SK-N-SH treated with all-trans-retinoic acid at 6 μM for 48 hours (cell line): ENCODE measurements at regions not wholly inside any gene's neighbourhood (a gene's known extent, or its start where the extent isn't known, plus 50 kb on each side); places are given as distances from the start of the nearest gene placed in this dataset.

ENCODE experiments used
- ATAC-seq: fragments of 200-7000 bp; cut with Tn5 transposase; 3 replicates; pipeline ENCODE4 v1.9.1; 2020; ENCODE audit warnings: mild to moderate bottlenecking, moderate library complexity
- BACH2 ChIP-seq: fragments of 250-450 bp; sonication (Bioruptor Pico); IDR thresholded peaks from 2 replicates; pipeline ENCODE4 v1.9.0; 2021; ENCODE audit warnings: mild to moderate bottlenecking, borderline replicate concordance
- CSDC2 ChIP-seq: fragments of 250-450 bp; sonication (Bioruptor Pico); IDR thresholded peaks from 2 replicates; pipeline ENCODE4 v1.5.0; 2020; ENCODE audit warnings: mild to moderate bottlenecking, moderate library complexity
- CSRNP3 ChIP-seq: fragments of 250-450 bp; sonication (Bioruptor Pico); IDR thresholded peaks from 2 replicates; pipeline ENCODE4 v1.5.1; 2021; ENCODE audit warnings: mild to moderate bottlenecking, moderate library complexity
- ESRRG ChIP-seq: fragments of 250-450 bp; sonication (Bioruptor Pico); IDR thresholded peaks from 2 replicates; pipeline ENCODE4 v1.6.1; 2021; ENCODE audit warnings: mild to moderate bottlenecking
- GLIS3 ChIP-seq: fragments of 250-450 bp; sonication (Bioruptor Pico); IDR thresholded peaks from 2 replicates; pipeline ENCODE4 v1.5.0; 2020; ENCODE audit warnings: mild to moderate bottlenecking, moderate library complexity
- ISL1 ChIP-seq: fragments of 250-450 bp; sonication (Bioruptor Pico); IDR thresholded peaks from 2 replicates; pipeline ENCODE4 v2.1.2; 2022; ENCODE audit warnings: mild to moderate bottlenecking, moderate library complexity
- OSR1 ChIP-seq: fragments of 250-450 bp; sonication (Bioruptor Pico); IDR thresholded peaks from 2 replicates; pipeline ENCODE4 v1.8.0; 2022; ENCODE audit warnings: moderate library complexity, mild to moderate bottlenecking, inconsistent platforms
- RARB ChIP-seq: fragments of 250-450 bp; sonication (Bioruptor Pico); IDR thresholded peaks from 2 replicates; pipeline ENCODE4 v1.8.0; 2021; ENCODE audit warnings: mild to moderate bottlenecking, moderate library complexity
- SNAI2 ChIP-seq: fragments of 250-450 bp; sonication (Bioruptor Pico); IDR thresholded peaks from 2 replicates; pipeline ENCODE4 v1.5.0; 2020; ENCODE audit warnings: mild to moderate bottlenecking, moderate library complexity
- TCF4 ChIP-seq: fragments of 250-450 bp; sonication (Bioruptor Pico); IDR thresholded peaks from 2 replicates; pipeline ENCODE4 v1.8.0; 2021; ENCODE audit warnings: mild to moderate bottlenecking, moderate library complexity, borderline replicate concordance
- TOX ChIP-seq: fragments of 250-450 bp; sonication (Bioruptor Pico); IDR thresholded peaks from 2 replicates; pipeline ENCODE4 v1.8.0; 2021; ENCODE audit warnings: mild to moderate bottlenecking, moderate library complexity, borderline replicate concordance
- ZFP3 ChIP-seq: fragments of 250-450 bp; sonication (Bioruptor Pico); IDR thresholded peaks from 2 replicates; pipeline ENCODE4 v1.5.0; 2020; ENCODE audit warnings: mild to moderate bottlenecking, moderate library complexity
- ZFP30 ChIP-seq: fragments of 450-650 bp; formaldehyde crosslinking; IDR thresholded peaks from 2 replicates; pipeline ENCODE4 v1.5.0; 2022; ENCODE audit warnings: mild to moderate bottlenecking, moderate library complexity
- ZNF70 ChIP-seq: fragments of 450-650 bp; formaldehyde crosslinking; IDR thresholded peaks from 2 replicates; pipeline ENCODE4 v1.5.0; 2020; ENCODE audit warnings: mild to moderate bottlenecking, moderate library complexity
- ZNF8 ChIP-seq: fragments of 450-650 bp; formaldehyde crosslinking; IDR thresholded peaks from 2 replicates; pipeline ENCODE4 v1.5.0; 2020; ENCODE audit warnings: mild to moderate bottlenecking, moderate library complexity
- TF ChIP-seq, protein P1 (sequence below): fragments of 250-450 bp; sonication (Bioruptor Pico); IDR thresholded peaks from 2 replicates; pipeline ENCODE4 v1.5.0; 2020; ENCODE audit warnings: mild to moderate bottlenecking, moderate library complexity
- TF ChIP-seq, protein P2 (sequence below): fragments of 250-450 bp; sonication (Bioruptor Pico); IDR thresholded peaks from 2 replicates; pipeline ENCODE4 v1.5.1; 2020; ENCODE audit warnings: low read depth, mild to moderate bottlenecking, moderate library complexity
- TF ChIP-seq, protein P3 (sequence below): fragments of 250-450 bp; sonication (Bioruptor Pico); IDR thresholded peaks from 2 replicates; pipeline ENCODE4 v1.8.0; 2020; ENCODE audit warnings: mild to moderate bottlenecking, moderate library complexity, borderline replicate concordance
- TF ChIP-seq, protein P4 (sequence below): fragments of 250-450 bp; sonication (Bioruptor Pico); IDR thresholded peaks from 2 replicates; pipeline ENCODE4 v1.8.0; 2021; ENCODE audit warnings: low read depth, mild to moderate bottlenecking, moderate library complexity, borderline replicate concordance

GRCh38 chr20:59393142-59393541 lies 92.7 kb downstream of the EDN3 start:
- ATAC-seq: no peak
- TF ChIP-seq ESRRG (CRISPR knock-in tag) (no peak), TOX (CRISPR knock-in tag) (no peak), OSR1 (CRISPR knock-in tag) (no peak), ZNF8 (no peak), ZFP3 (CRISPR knock-in tag) (no peak), ZFP30 (CRISPR knock-in tag) (no peak), ISL1 (CRISPR knock-in tag) (no peak)
- TF ChIP-seq, protein P1, sequence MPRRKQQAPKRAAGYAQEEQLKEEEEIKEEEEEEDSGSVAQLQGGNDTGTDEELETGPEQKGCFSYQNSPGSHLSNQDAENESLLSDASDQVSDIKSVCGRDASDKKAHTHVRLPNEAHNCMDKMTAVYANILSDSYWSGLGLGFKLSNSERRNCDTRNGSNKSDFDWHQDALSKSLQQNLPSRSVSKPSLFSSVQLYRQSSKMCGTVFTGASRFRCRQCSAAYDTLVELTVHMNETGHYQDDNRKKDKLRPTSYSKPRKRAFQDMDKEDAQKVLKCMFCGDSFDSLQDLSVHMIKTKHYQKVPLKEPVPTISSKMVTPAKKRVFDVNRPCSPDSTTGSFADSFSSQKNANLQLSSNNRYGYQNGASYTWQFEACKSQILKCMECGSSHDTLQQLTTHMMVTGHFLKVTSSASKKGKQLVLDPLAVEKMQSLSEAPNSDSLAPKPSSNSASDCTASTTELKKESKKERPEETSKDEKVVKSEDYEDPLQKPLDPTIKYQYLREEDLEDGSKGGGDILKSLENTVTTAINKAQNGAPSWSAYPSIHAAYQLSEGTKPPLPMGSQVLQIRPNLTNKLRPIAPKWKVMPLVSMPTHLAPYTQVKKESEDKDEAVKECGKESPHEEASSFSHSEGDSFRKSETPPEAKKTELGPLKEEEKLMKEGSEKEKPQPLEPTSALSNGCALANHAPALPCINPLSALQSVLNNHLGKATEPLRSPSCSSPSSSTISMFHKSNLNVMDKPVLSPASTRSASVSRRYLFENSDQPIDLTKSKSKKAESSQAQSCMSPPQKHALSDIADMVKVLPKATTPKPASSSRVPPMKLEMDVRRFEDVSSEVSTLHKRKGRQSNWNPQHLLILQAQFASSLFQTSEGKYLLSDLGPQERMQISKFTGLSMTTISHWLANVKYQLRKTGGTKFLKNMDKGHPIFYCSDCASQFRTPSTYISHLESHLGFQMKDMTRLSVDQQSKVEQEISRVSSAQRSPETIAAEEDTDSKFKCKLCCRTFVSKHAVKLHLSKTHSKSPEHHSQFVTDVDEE (CRISPR knock-in tag): no peak
- TF ChIP-seq, protein P2, sequence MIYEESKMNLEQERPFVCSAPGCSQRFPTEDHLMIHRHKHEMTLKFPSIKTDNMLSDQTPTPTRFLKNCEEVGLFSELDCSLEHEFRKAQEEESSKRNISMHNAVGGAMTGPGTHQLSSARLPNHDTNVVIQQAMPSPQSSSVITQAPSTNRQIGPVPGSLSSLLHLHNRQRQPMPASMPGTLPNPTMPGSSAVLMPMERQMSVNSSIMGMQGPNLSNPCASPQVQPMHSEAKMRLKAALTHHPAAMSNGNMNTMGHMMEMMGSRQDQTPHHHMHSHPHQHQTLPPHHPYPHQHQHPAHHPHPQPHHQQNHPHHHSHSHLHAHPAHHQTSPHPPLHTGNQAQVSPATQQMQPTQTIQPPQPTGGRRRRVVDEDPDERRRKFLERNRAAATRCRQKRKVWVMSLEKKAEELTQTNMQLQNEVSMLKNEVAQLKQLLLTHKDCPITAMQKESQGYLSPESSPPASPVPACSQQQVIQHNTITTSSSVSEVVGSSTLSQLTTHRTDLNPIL (CRISPR knock-in tag): no peak

DNA sequence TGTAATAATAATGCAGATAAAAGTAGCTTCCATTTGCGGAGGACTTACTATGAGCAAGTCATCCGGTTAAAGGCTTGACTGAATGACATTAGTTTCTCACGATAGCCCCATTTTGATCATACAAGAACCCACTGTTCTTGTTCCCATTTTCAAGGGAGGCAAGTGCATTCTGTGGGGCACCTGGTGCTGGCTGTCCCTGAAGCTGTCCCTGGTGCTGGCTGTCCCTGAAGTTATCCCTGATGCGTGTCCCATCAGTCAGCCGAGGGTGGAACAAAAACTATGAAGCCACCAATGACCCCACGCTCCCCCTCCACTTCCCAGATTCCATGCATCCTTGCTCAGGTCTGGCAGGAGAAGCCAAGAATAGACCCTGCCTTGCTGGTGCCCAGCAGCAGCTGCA lies 95.3 kb downstream of the EDN3 start:
- TF ChIP-seq ISL1 (CRISPR knock-in tag): no peak
- TF ChIP-seq, protein P3, sequence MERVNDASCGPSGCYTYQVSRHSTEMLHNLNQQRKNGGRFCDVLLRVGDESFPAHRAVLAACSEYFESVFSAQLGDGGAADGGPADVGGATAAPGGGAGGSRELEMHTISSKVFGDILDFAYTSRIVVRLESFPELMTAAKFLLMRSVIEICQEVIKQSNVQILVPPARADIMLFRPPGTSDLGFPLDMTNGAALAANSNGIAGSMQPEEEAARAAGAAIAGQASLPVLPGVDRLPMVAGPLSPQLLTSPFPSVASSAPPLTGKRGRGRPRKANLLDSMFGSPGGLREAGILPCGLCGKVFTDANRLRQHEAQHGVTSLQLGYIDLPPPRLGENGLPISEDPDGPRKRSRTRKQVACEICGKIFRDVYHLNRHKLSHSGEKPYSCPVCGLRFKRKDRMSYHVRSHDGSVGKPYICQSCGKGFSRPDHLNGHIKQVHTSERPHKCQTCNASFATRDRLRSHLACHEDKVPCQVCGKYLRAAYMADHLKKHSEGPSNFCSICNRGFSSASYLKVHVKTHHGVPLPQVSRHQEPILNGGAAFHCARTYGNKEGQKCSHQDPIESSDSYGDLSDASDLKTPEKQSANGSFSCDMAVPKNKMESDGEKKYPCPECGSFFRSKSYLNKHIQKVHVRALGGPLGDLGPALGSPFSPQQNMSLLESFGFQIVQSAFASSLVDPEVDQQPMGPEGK (CRISPR knock-in tag): no peak
- no peak for TF ChIP-seq GLIS3
- no peak for TF ChIP-seq ZFP30 (CRISPR knock-in tag)
- no peak for TF ChIP-seq SNAI2 (CRISPR knock-in tag)
- no peak for TF ChIP-seq CSRNP3
- TF ChIP-seq BACH2 (CRISPR knock-in tag): no peak
- no peak for TF ChIP-seq ESRRG (CRISPR knock-in tag)
- TF ChIP-seq, protein P4, sequence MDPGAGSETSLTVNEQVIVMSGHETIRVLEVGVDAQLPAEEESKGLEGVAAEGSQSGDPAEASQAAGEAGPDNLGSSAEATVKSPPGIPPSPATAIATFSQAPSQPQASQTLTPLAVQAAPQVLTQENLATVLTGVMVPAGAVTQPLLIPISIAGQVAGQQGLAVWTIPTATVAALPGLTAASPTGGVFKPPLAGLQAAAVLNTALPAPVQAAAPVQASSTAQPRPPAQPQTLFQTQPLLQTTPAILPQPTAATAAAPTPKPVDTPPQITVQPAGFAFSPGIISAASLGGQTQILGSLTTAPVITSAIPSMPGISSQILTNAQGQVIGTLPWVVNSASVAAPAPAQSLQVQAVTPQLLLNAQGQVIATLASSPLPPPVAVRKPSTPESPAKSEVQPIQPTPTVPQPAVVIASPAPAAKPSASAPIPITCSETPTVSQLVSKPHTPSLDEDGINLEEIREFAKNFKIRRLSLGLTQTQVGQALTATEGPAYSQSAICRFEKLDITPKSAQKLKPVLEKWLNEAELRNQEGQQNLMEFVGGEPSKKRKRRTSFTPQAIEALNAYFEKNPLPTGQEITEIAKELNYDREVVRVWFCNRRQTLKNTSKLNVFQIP (CRISPR knock-in tag): no peak
- no peak for TF ChIP-seq CSDC2
- no peak for TF ChIP-seq TOX (CRISPR knock-in tag)
- TF ChIP-seq OSR1 (CRISPR knock-in tag): no peak
- no peak for TF ChIP-seq RARB (CRISPR knock-in tag)
- TF ChIP-seq ZFP3 (CRISPR knock-in tag): no peak
- TF ChIP-seq ZNF70: no peak
- TF ChIP-seq, protein P2 (CRISPR knock-in tag): no peak
- no peak for TF ChIP-seq TCF4 (CRISPR knock-in tag)
- ATAC-seq: no peak

- no peak for ATAC-seq
- TF ChIP-seq ZNF8 (no peak), OSR1 (CRISPR knock-in tag) (no peak), ZNF70 (no peak), TOX (CRISPR knock-in tag) (no peak), SNAI2 (CRISPR knock-in tag) (no peak), CSDC2 (no peak), CSRNP3 (no peak)
- TF ChIP-seq, protein P2 (CRISPR knock-in tag): no peak
- TF ChIP-seq, all 23 proteins: peak for 0
These were observed 98.3 kb downstream of the EDN3 start for GRCh38 chr20:59398537-59399205.
